ENCODE measurements at regions not wholly inside any gene's neighbourhood (a gene's known extent, or its start where the extent isn't known, plus 50 kb on each side); places are given as distances from the start of the nearest gene placed in this dataset.

DNA sequence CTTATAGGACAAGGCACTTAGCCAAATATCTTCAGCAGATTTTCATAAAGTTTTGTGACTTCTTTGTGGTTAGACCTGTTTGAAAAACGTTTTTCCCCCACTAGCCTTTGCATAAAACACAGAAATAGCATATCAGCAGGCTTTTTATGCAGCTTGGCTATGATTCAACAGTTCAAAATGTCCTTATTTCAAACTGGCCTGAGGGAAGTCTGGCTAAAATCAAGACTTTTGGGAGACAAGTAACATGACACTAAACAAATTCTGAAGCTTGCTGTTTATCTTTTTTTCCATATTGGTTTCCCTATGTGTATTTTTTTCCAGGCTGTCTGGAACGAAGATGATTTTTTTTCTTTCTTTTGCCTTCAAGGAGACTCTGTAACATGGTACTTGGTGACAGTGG, 95.1 kb upstream of the L3MBTL4 start:
- TF ChIP-seq, protein P1, sequence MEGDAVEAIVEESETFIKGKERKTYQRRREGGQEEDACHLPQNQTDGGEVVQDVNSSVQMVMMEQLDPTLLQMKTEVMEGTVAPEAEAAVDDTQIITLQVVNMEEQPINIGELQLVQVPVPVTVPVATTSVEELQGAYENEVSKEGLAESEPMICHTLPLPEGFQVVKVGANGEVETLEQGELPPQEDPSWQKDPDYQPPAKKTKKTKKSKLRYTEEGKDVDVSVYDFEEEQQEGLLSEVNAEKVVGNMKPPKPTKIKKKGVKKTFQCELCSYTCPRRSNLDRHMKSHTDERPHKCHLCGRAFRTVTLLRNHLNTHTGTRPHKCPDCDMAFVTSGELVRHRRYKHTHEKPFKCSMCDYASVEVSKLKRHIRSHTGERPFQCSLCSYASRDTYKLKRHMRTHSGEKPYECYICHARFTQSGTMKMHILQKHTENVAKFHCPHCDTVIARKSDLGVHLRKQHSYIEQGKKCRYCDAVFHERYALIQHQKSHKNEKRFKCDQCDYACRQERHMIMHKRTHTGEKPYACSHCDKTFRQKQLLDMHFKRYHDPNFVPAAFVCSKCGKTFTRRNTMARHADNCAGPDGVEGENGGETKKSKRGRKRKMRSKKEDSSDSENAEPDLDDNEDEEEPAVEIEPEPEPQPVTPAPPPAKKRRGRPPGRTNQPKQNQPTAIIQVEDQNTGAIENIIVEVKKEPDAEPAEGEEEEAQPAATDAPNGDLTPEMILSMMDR (IDR thresholded peaks at IDR 0.05 in 4 of 5, conservative IDR thresholded peaks at IDR 0.05 in 1 of 5): no peak
- TF ChIP-seq POLR2A (IDR thresholded peaks at IDR 0.05): no peak

Measured in gastrocnemius medialis (tissue), 4 donors.